Gastroesophageal sphincter (tissue), 4 donors: ENCODE measurements at regions not wholly inside any gene's neighbourhood (a gene's known extent, or its start where the extent isn't known, plus 50 kb on each side); places are given as distances from the start of the nearest gene placed in this dataset.

ENCODE experiments used
- ATAC-seq: fragments of 150-250 bp; one replicate; pipeline ENCODE4 v1.9.1; 2016; ENCODE audit warnings: mild to moderate bottlenecking, moderate library complexity
- H3K27ac ChIP-seq, 4 donors: fragments of 200-600 bp; sonication (generic) in 3 of 4; 1 replicate in 3 of 4; 2 replicates in 1 of 4; pipeline ENCODE4 v1.5.1; 2016 to 2019
- H3K27me3 ChIP-seq: fragments of 200-600 bp; sonication (generic); one replicate; pipeline ENCODE4 v1.5.1; 2019
- H3K36me3 ChIP-seq, 2 donors: fragments of 200-600 bp; sonication (generic); one replicate each; pipeline ENCODE4 v1.5.1; 2019; ENCODE audit warnings: control low read depth in 1 of 2
- H3K4me1 ChIP-seq, 3 donors: fragments of 200-600 bp; sonication (generic); 1 replicate in 2 of 3; 2 replicates in 1 of 3; pipeline ENCODE4 v1.5.1; 2016 to 2019; ENCODE audit warnings: control low read depth in 2 of 3
- H3K4me3 ChIP-seq, 2 donors: fragments of 200-600 bp; sonication (generic); one replicate each; pipeline ENCODE4 v1.5.1; 2019; ENCODE audit warnings: mild to moderate bottlenecking in 1 of 2, moderate library complexity in 1 of 2
- H3K9me3 ChIP-seq, 3 donors: fragments of 200-600 bp; sonication (generic); one replicate each; pipeline ENCODE4 v1.5.1; 2017 to 2019; ENCODE audit warnings: control low read depth in 2 of 3
- EP300 ChIP-seq: sonication (generic); formaldehyde crosslinking; IDR thresholded peaks from one replicate; pipeline ENCODE4 v1.6.1; 2017; ENCODE audit warnings: antibody characterized with exemption, mild to moderate bottlenecking
- POLR2A ChIP-seq, 2 donors: fragments of 450-650 bp; IDR thresholded peaks; one replicate each; pipeline ENCODE4 v1.6.1; 2017; ENCODE audit warnings: antibody characterized with exemption in 2 of 2, mild to moderate bottlenecking in 2 of 2, moderate library complexity in 1 of 2
- POLR2AphosphoS5 ChIP-seq: sonication (generic); formaldehyde crosslinking; IDR thresholded peaks from one replicate; pipeline ENCODE4 v1.6.1; 2017; ENCODE audit warnings: antibody characterized with exemption
- WGBS, 2 donors: methylation state at CpG; one replicate each; pipeline ENCODE4 v1.1.5; 2018; ENCODE audit warnings: low coverage in 1 of 2; 5-methylcytosine and 5-hydroxymethylcytosine counted together
- TF ChIP-seq, protein P1 (sequence below), 4 experiments: fragments of 200-600 bp in 2 of 4; fragments of 450-650 bp in 2 of 4; sonication (generic) in 1 of 4; IDR thresholded peaks; one replicate each; pipeline ENCODE4 v1.5.1; 2017 to 2019; ENCODE audit warnings: antibody characterized with exemption in 4 of 4, mild to moderate bottlenecking in 2 of 4, moderate library complexity in 2 of 4

DNA sequence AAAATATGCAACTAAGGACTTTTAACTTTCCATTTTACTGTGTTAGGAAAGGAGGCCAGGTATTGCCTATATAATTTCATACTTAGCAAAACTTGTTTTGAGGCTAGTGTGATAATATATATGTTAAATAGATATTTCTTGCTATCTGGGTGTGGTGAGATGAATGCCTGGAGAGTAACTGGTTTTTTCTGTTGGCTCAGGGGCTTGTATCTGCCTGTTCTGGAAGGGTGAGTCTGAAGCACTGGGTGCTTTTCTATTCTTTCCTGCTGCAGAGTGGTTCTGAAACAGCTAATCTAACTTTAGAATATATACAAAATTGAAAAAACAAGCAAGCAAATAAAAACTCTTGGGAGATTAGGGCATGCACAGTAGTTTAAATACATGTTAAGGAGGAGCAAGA is 64.6 kb upstream of the MYCBP2 start:
- no peak overlapping the region for H3K4me3 ChIP-seq
- H3K27me3 ChIP-seq = no peaks in the 10 kb centered on the region
- TF ChIP-seq POLR2A (IDR thresholded peaks at IDR 0.05) = no peak
- H3K27ac ChIP-seq = no peak overlapping the region
- no peak for ATAC-seq
- H3K4me1 ChIP-seq = no peaks in the 10 kb centered on the region
- no peaks in the 10 kb centered on the region for H3K36me3 ChIP-seq
- H3K9me3 ChIP-seq = no peaks in the 10 kb centered on the region

DNA sequence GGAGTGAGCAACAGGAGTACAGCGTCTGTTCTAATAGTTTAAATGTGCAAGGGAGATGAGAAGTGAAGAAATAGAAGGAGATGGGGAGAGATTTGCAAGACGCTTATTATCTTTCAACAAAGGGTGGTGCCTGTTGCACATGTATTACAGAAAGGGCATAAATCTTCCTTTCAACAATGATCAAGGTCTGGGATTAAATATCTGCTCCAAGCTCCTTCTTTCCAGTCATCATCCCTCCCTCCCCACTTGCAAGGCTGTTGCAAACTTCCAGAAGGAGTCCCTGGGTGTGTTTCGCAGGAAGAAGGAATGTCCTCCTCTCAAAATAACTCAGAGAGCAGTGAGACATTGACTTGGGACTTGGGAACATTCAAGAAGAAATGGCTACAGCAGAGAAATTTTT is 63.5 kb upstream of the MYCBP2 start:
- Histone ChIP-seq H3K27ac (no peak overlapping the region), H3K4me1 (no peaks in the 10 kb centered on the region), H3K4me3 (no peak overlapping the region), H3K9me3 (peaks cover 0 to 6% (median 0%) of the 10 kb centered on the region in 3 donors), H3K27me3 (no peaks in the 10 kb centered on the region), H3K36me3 (no peaks in the 10 kb centered on the region)
- peak; percentile 55 for ATAC-seq
- WGBS, 2 donors = 47 to 66% methylated on average over 3 of the region's 3 CpGs
- TF ChIP-seq POLR2AphosphoS5 = no peak
- TF ChIP-seq EP300 = no peak
- TF ChIP-seq, protein P1, sequence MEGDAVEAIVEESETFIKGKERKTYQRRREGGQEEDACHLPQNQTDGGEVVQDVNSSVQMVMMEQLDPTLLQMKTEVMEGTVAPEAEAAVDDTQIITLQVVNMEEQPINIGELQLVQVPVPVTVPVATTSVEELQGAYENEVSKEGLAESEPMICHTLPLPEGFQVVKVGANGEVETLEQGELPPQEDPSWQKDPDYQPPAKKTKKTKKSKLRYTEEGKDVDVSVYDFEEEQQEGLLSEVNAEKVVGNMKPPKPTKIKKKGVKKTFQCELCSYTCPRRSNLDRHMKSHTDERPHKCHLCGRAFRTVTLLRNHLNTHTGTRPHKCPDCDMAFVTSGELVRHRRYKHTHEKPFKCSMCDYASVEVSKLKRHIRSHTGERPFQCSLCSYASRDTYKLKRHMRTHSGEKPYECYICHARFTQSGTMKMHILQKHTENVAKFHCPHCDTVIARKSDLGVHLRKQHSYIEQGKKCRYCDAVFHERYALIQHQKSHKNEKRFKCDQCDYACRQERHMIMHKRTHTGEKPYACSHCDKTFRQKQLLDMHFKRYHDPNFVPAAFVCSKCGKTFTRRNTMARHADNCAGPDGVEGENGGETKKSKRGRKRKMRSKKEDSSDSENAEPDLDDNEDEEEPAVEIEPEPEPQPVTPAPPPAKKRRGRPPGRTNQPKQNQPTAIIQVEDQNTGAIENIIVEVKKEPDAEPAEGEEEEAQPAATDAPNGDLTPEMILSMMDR (IDR thresholded peaks at IDR 0.05) = no peak
- TF ChIP-seq POLR2A (IDR thresholded peaks at IDR 0.05) = no peak

DNA sequence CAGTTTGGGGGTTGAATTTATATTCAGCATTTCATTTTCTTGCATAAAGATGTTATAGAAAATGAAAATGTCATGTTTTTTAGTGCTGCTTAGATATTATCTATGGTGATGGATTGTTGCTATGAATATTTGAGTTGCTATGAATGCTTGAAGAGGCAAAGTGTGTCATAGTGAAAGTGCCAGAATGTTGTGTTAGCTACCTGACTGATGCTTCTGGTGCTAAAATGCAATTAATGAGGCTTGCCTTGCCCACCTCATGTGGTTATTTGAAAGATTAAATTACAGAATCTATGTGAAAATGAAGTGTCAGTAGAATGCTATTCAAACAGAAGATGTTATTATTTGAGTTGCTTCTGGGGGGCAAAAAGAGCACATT is 62.7 kb upstream of the MYCBP2 start:
- H3K9me3 ChIP-seq = peaks cover 0 to 6% (median 0%) of the 10 kb centered on the region in 3 donors
- no peak overlapping the region for H3K27ac ChIP-seq
- no peak for ATAC-seq
- TF ChIP-seq POLR2AphosphoS5 (no peak), POLR2A (IDR thresholded peaks at IDR 0.05) (no peak), EP300 (no peak)
- TF ChIP-seq, protein P1 (IDR thresholded peaks at IDR 0.05) = no peak
- no peaks in the 10 kb centered on the region for H3K4me1 ChIP-seq
- H3K36me3 ChIP-seq = no peaks in the 10 kb centered on the region
- H3K4me3 ChIP-seq = no peak overlapping the region
- no peaks in the 10 kb centered on the region for H3K27me3 ChIP-seq

DNA sequence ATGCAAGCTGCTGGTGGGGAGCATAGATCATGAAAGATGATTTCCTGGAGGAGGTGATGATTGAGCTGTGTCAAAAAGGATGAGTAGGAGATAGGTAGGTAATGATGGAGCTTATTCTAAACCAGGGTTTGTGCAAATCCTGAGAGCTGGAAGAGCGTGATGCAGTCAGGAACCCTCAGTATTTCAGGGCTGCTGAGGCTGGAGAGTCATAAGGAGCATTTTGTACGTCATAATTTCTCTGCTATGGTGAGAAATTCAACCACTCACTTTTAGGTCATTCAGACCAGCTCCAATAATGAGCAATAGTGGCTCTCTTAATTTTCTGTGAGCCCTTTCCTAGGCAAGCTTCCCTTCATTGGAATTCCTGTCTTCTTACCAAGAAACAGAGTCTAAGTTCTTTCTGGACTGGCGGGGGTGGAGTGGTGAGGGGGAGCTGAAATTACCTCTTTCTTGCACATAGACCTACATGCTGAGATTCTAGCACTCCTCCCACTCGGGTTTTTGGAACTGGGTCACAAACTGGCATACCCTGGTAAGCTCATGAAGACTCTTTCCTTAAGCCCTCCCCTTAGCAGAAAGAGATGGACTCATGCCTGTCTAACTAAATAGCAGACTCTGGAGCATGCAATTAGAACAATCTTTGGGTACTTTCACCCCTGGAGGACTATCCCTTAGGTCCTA is 62.2 kb upstream of the MYCBP2 start:
- no peak overlapping the region for H3K4me3 ChIP-seq
- H3K4me1 ChIP-seq = no peaks in the 10 kb centered on the region
- TF ChIP-seq, protein P1 (IDR thresholded peaks at IDR 0.05) = no peak
- TF ChIP-seq EP300 (no peak), POLR2A (IDR thresholded peaks at IDR 0.05) (no peak), POLR2AphosphoS5 (no peak)
- peaks cover 0 to 6% (median 0%) of the 10 kb centered on the region in 3 donors for H3K9me3 ChIP-seq
- H3K27me3 ChIP-seq = no peaks in the 10 kb centered on the region
- no peak overlapping the region for H3K27ac ChIP-seq
- WGBS, 2 donors = 57 to 60% methylated on average over 4 of the region's 4 CpGs
- H3K36me3 ChIP-seq = no peaks in the 10 kb centered on the region
- no peak for ATAC-seq

DNA sequence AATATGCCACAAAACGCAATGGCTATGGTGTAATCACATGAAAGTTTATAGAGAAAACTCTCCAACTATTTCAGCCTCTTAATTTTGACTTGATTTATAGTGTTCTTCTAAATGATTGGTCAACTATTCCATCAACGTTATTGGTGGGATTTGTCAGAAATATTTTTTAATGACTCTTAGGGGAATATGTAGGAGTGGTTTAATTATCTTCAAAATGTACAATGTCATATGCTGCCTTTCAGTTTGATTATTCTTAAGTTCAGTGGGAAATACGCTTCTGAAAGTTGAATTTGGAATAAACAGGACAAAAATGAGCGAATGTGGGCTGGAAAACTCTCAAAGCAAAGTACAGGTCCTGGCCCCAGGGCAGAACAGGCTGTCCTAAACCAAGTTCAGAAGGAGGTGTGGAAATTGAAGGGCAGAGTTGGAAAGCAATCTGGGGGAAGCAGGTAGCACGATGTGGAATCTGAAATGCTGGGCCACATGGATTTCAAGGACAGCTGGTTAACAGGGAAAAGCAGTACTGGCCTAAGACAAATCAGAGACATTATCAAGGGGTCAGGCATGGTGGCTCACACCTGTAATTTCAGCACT is 60.8 kb upstream of the MYCBP2 start:
- WGBS, 2 donors = 75 to 84% methylated on average over 4 to 5 of the region's 5 CpGs
- TF ChIP-seq POLR2A (IDR thresholded peaks at IDR 0.05) (no peak), POLR2AphosphoS5 (no peak), EP300 (no peak)
- TF ChIP-seq, protein P1 (IDR thresholded peaks at IDR 0.05) = no peak
- no peaks in the 10 kb centered on the region for H3K27me3 ChIP-seq
- no peaks in the 10 kb centered on the region for H3K36me3 ChIP-seq
- no peak overlapping the region for H3K27ac ChIP-seq
- no peak for ATAC-seq
- no peaks in the 10 kb centered on the region for H3K4me1 ChIP-seq
- H3K9me3 ChIP-seq = peaks cover 0 to 6% (median 0%) of the 10 kb centered on the region in 3 donors
- H3K4me3 ChIP-seq = no peak overlapping the region
